HEK293 (cell line): ENCODE measurements at regions not wholly inside any gene's neighbourhood (a gene's known extent, or its start where the extent isn't known, plus 50 kb on each side); places are given as distances from the start of the nearest gene placed in this dataset.

Experiments
- CTCF ChIA-PET: fragments of 350-600 bp; formaldehyde crosslinking; extraction: SDS; loops from one replicate; lab custom pipeline; 2021; ENCODE audit warnings: antibody characterized with exemption; lab: Yijun Ruan, JAX
- POLR2A ChIA-PET: fragments of 300-600 bp; formaldehyde crosslinking; extraction: SDS; loops from one replicate; lab custom pipeline; 2020; ENCODE audit warnings: antibody characterized with exemption, inconsistent platforms; lab: Yijun Ruan, JAX
- H3K27ac ChIP-seq: fragments of 200-500 bp; sonication (Bioruptor generic); 2 replicates; pipeline ENCODE4 v1.5.1; 2014; ENCODE audit warnings: low read depth, low read length, control low read depth, inconsistent platforms; ENCODE audit errors: extremely low read depth
- H3K36me3 ChIP-seq, 2 experiments: fragments of 200-500 bp in 1 of 2; sonication (Bioruptor generic) in 1 of 2; 1 replicate in 1 of 2; 2 replicates in 1 of 2; pipeline ENCODE4 v1.5.1; 2014 to 2017; ENCODE audit warnings: inconsistent platforms in 2 of 2, low read length in 2 of 2; ENCODE audit not compliant: control insufficient read depth in 2 of 2, insufficient read depth in 1 of 2
- H3K4me1 ChIP-seq: fragments of 200-500 bp; sonication (Bioruptor generic); 2 replicates; pipeline ENCODE4 v1.5.1; 2014; ENCODE audit warnings: mild to moderate bottlenecking, low read length, inconsistent platforms; ENCODE audit not compliant: control insufficient read depth, insufficient read depth
- H3K4me3 ChIP-seq: 2 replicates; pipeline ENCODE4 v1.5.1; 2011; ENCODE audit warnings: low read depth, mild to moderate bottlenecking, control low read depth, low read length, moderate library complexity
- H3K9me3 ChIP-seq: fragments of 200-500 bp; sonication (Bioruptor generic); 2 replicates; pipeline ENCODE4 v1.5.1; 2014; ENCODE audit warnings: low read depth, low read length, inconsistent platforms; ENCODE audit not compliant: control insufficient read depth, insufficient read depth
- FEZF1 ChIP-seq: fragments of 450-650 bp; formaldehyde crosslinking; IDR thresholded peaks from 2 replicates; pipeline ENCODE4 v1.5.1; 2016; ENCODE audit warnings: missing biosample characterization, missing genetic modification characterization
- GLIS1 ChIP-seq: fragments of 450-650 bp; formaldehyde crosslinking; IDR thresholded peaks from 2 replicates; pipeline ENCODE4 v1.5.1; 2016; ENCODE audit warnings: missing biosample characterization, missing genetic modification characterization
- IKZF3 ChIP-seq: fragments of 450-650 bp; IDR thresholded peaks from 2 replicates; pipeline ENCODE4 v1.5.0; 2018; ENCODE audit warnings: missing biosample characterization, mild to moderate bottlenecking, missing genetic modification characterization, moderate library complexity
- KLF8 ChIP-seq: fragments of 450-650 bp; formaldehyde crosslinking; IDR thresholded peaks from 2 replicates; pipeline ENCODE4 v1.5.1; 2016; ENCODE audit warnings: missing biosample characterization, missing genetic modification characterization
- OSR2 ChIP-seq: fragments of 450-650 bp; formaldehyde crosslinking; IDR thresholded peaks from 2 replicates; pipeline ENCODE4 v1.5.1; 2016; ENCODE audit warnings: missing biosample characterization, missing genetic modification characterization
- PRDM4 ChIP-seq: fragments of 450-650 bp; formaldehyde crosslinking; IDR thresholded peaks from 2 replicates; pipeline ENCODE4 v1.5.1; 2017; ENCODE audit warnings: missing biosample characterization, missing genetic modification characterization
- PRDM6 ChIP-seq: fragments of 450-650 bp; formaldehyde crosslinking; IDR thresholded peaks from 2 replicates; pipeline ENCODE4 v1.5.1; 2017; ENCODE audit warnings: missing biosample characterization, missing genetic modification characterization
- WT1 ChIP-seq: fragments of 450-650 bp; formaldehyde crosslinking; IDR thresholded peaks from 2 replicates; pipeline ENCODE4 v1.5.1; 2016; ENCODE audit warnings: missing biosample characterization, missing genetic modification characterization
- ZBTB20 ChIP-seq: fragments of 450-650 bp; formaldehyde crosslinking; IDR thresholded peaks from 2 replicates; pipeline ENCODE4 v1.5.1; 2016; ENCODE audit warnings: missing biosample characterization, missing genetic modification characterization
- ZBTB44 ChIP-seq: fragments of 450-650 bp; IDR thresholded peaks from 2 replicates; pipeline ENCODE4 v1.5.1; 2018; ENCODE audit warnings: missing biosample characterization, mild to moderate bottlenecking, missing genetic modification characterization
- ZEB2 ChIP-seq: fragments of 450-650 bp; formaldehyde crosslinking; IDR thresholded peaks from 2 replicates; pipeline ENCODE4 v1.5.1; 2016; ENCODE audit warnings: missing biosample characterization, missing genetic modification characterization
- ZNF2 ChIP-seq: fragments of 450-650 bp; formaldehyde crosslinking; IDR thresholded peaks from 2 replicates; pipeline ENCODE4 v1.5.1; 2016; ENCODE audit warnings: missing biosample characterization, missing genetic modification characterization
- ZNF580 ChIP-seq: fragments of 450-650 bp; formaldehyde crosslinking; IDR thresholded peaks from 2 replicates; pipeline ENCODE4 v1.5.1; 2016; ENCODE audit warnings: missing biosample characterization, missing genetic modification characterization
- ZNF692 ChIP-seq: fragments of 450-650 bp; formaldehyde crosslinking; IDR thresholded peaks from 2 replicates; pipeline ENCODE4 v1.5.1; 2016; ENCODE audit warnings: missing biosample characterization, missing genetic modification characterization
- ZNF776 ChIP-seq: fragments of 450-650 bp; formaldehyde crosslinking; IDR thresholded peaks from 2 replicates; pipeline ENCODE4 v1.5.0; 2017; ENCODE audit warnings: missing biosample characterization, missing genetic modification characterization, borderline replicate concordance
- ZNF843 ChIP-seq: fragments of 450-650 bp; formaldehyde crosslinking; IDR thresholded peaks from 2 replicates; pipeline ENCODE4 v1.5.1; 2016; ENCODE audit warnings: missing biosample characterization, missing genetic modification characterization
- ZSCAN30 ChIP-seq: fragments of 450-650 bp; IDR thresholded peaks from 2 replicates; pipeline ENCODE4 v1.5.1; 2018; ENCODE audit warnings: missing biosample characterization, mild to moderate bottlenecking, missing genetic modification characterization, moderate library complexity
- ZXDB ChIP-seq: fragments of 450-650 bp; formaldehyde crosslinking; IDR thresholded peaks from 2 replicates; pipeline ENCODE4 v1.5.1; 2016; ENCODE audit warnings: missing biosample characterization, missing genetic modification characterization

- ChIA-PET CTCF (no interaction called here), POLR2A (interaction anchor here (1.3 kb wide), 1 partner anchor 9 kb away, joined by 3 read pairs; no protein-coding TSS in a partner anchor)
- Histone ChIP-seq H3K9me3 (no peaks in the 10 kb centered on the region), H3K36me3 (no peaks in the 10 kb centered on the region), H3K4me1 (peaks cover 24% of the 10 kb centered on the region), H3K27ac (peak overlapping the region; percentile 1; the same call in 1 of the 2 replicates), H3K4me3 (no peak overlapping the region)
- TF ChIP-seq ZSCAN30: peak; percentile 54; the same call in 1 of the 2 replicates
- TF ChIP-seq ZBTB44 (tag by site-specific recombination): 0 out of 2 replicates have a peak, but pooled peaks have one; percentile 26
- TF ChIP-seq ZNF580 (tag by site-specific recombination): peak; percentile 60
- TF ChIP-seq ZBTB20 (tag by site-specific recombination): peak; percentile 44; the same call in 1 of the 2 replicates
- TF ChIP-seq OSR2 (tag by site-specific recombination): peak; percentile 82
- TF ChIP-seq ZNF776 (tag by site-specific recombination): no peak
- TF ChIP-seq ZNF2 (tag by site-specific recombination): no peak
- 0 out of 2 replicates have a peak, but pooled peaks have one; percentile 37 for TF ChIP-seq ZNF692
- no peak for TF ChIP-seq GLIS1
- TF ChIP-seq ZEB2 (tag by site-specific recombination): peak; percentile 45
- TF ChIP-seq IKZF3 (tag by site-specific recombination): peak; percentile 70; the same call in 1 of the 2 replicates
- 0 out of 2 replicates have a peak, but pooled peaks have one; percentile 31 for TF ChIP-seq PRDM4 (tag by site-specific recombination)
- TF ChIP-seq PRDM6 (tag by site-specific recombination): peak; percentile 87
- no peak for TF ChIP-seq WT1 (tag by site-specific recombination)
- peak; percentile 68; the same call in 1 of the 2 replicates for TF ChIP-seq ZNF843 (tag by site-specific recombination)
- peak; percentile 77 for TF ChIP-seq FEZF1
- TF ChIP-seq ZXDB (tag by site-specific recombination): peak; percentile 72
- TF ChIP-seq KLF8: 0 out of 2 replicates have a peak, but pooled peaks have one; percentile 38
These were observed 269.1 kb downstream of the GATA3 start for GRCh38 chr10:8323428-8324054.
